Ovary (tissue), 7 donors: ENCODE measurements at regions not wholly inside any gene's neighbourhood (a gene's known extent, or its start where the extent isn't known, plus 50 kb on each side); places are given as distances from the start of the nearest gene placed in this dataset.
"Not testable (repeated sequence)": the region's sequence is repeated elsewhere in the genome, so short reads cannot be mapped to it uniquely, and the experiment has no call there.

Experiments
- DNase-seq, 5 donors: peaks; one replicate each; pipeline ENCODE4 v3.0.0-alpha.2; 2019 to 2020
- H3K27ac ChIP-seq, 2 donors: fragments of 200-600 bp; one replicate each; pipeline versions ENCODE4 v1.5.1 to v1.8.0; 2019 to 2022
- H3K27me3 ChIP-seq: fragments of 200-600 bp; one replicate; pipeline ENCODE4 v1.8.0; 2022
- H3K36me3 ChIP-seq: fragments of 200-600 bp; sonication (generic); one replicate; pipeline ENCODE4 v1.5.1; 2019
- H3K4me1 ChIP-seq: one replicate; pipeline ENCODE4 v1.8.1; 2013; ENCODE audit warnings: mild to moderate bottlenecking, moderate library complexity; ENCODE audit not compliant: insufficient read depth
- H3K4me3 ChIP-seq: fragments of 200-600 bp; sonication (generic); one replicate; pipeline ENCODE4 v1.5.1; 2017
- H3K9me3 ChIP-seq, 2 donors: fragments of 200-600 bp in 1 of 2; sonication (generic) in 1 of 2; one replicate each; pipeline versions ENCODE4 v1.5.1 to v1.8.1; 2013 to 2019; ENCODE audit warnings: mild to moderate bottlenecking in 1 of 2, moderate library complexity in 1 of 2
- CTCF ChIP-seq, 3 donors: fragments of 450-650 bp in 2 of 3; fragments of 200-600 bp in 1 of 3; IDR thresholded peaks; one replicate each; pipeline versions ENCODE4 v1.5.1 to v1.8.0; 2016 to 2022; ENCODE audit warnings: antibody characterized with exemption in 3 of 3, mild to moderate bottlenecking in 1 of 3
- EP300 ChIP-seq: sonication (generic); formaldehyde crosslinking; IDR thresholded peaks from one replicate; pipeline ENCODE4 v1.6.1; 2017; ENCODE audit warnings: antibody characterized with exemption
- POLR2A ChIP-seq: fragments of 450-650 bp; IDR thresholded peaks from one replicate; pipeline ENCODE4 v1.6.1; 2017; ENCODE audit warnings: antibody characterized with exemption, mild to moderate bottlenecking, moderate library complexity
- WGBS, 3 donors: extraction: QIAGEN DNeasy Blood & Tissue Kit in 1 of 3; methylation state at CpG; one replicate each; pipeline versions ENCODE4 v1.1.5 to v1.1.7; 2013 to 2017; 5-methylcytosine and 5-hydroxymethylcytosine counted together
- intact Hi-C, 4 donors: fragments of 100-400 bp; cut with DNase I; formaldehyde crosslinking; loops; one replicate each; pipeline versions ENCODE4 v1.11.0 to v1.15.1; 2022 to 2023
- donor health status: DM: no; HTN: no; CAD: no; lungs with moderate emphysema.
- donor health status: DM: no; HTN: no; CAD: no.
- donor health status: Bipolar disorder and iron deficiency.
- donor health status: DM: no; HTN: no; CAD: no.
- donor health status: DM: yes; HTN: yes; CAD: no.

GRCh38 chr4:33941854-33942253 lies 2302.5 kb downstream of the ARAP2 start:
- intact Hi-C loops: no loop called here
- DNase-seq: no peak
- H3K4me1 ChIP-seq: no peaks in the 10 kb centered on the region
- WGBS, 3 donors: 76 to 88% (median 76%) methylated on average over 1 of the region's 1 CpG
- no peaks in the 10 kb centered on the region for H3K27me3 ChIP-seq
- no peak overlapping the region for H3K27ac ChIP-seq
- TF ChIP-seq POLR2A (no peak), EP300 (no peak), CTCF (IDR thresholded peaks at IDR 0.05) (no peak)
- H3K9me3 ChIP-seq: no peaks in the 10 kb centered on the region
- no peaks in the 10 kb centered on the region for H3K36me3 ChIP-seq
- H3K4me3 ChIP-seq: no peak overlapping the region

DNA sequence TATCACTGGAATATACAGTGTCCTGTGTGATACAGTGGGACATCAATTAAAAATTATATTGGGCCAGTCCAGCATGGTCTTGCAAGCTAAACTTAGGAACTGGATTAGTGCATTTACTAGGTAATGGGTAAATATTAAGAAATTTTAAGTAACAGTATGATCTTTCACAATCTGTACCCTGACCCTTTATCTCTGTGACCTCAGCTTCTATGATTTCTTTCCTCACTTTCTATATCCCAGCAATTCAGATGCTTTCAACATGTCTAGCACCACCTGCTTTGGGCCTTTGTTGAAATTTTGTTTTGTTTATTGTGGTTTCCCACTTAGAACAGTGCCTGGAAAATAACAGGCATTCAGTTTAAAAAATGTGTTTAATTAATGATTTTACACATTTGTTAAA lies 2295.4 kb downstream of the ARAP2 start:
- intact Hi-C loops: no loop called here

GRCh38 chr4:33953848-33954247 lies 2290.5 kb downstream of the ARAP2 start:
- H3K27me3 ChIP-seq, H3K27ac ChIP-seq, H3K4me1 ChIP-seq, intact Hi-C loops, H3K9me3 ChIP-seq, H3K36me3 ChIP-seq, H3K4me3 ChIP-seq, DNase-seq: not testable (repeated sequence)
- WGBS, 3 donors: 94 to 98% (median 95%) methylated on average over 4 of the region's 4 CpGs

More for the DNA sequence above, 2295.4 kb downstream of the ARAP2 start:
- H3K4me3 ChIP-seq: no peak overlapping the region
- TF ChIP-seq EP300 (no peak), POLR2A (no peak), CTCF (IDR thresholded peaks at IDR 0.05) (no peak)
- H3K27me3 ChIP-seq: no peaks in the 10 kb centered on the region
- no peaks in the 10 kb centered on the region for H3K36me3 ChIP-seq
- no peak overlapping the region for H3K27ac ChIP-seq
- no peaks in the 10 kb centered on the region for H3K4me1 ChIP-seq
- no peaks in the 10 kb centered on the region for H3K9me3 ChIP-seq
- DNase-seq: no peak

DNA sequence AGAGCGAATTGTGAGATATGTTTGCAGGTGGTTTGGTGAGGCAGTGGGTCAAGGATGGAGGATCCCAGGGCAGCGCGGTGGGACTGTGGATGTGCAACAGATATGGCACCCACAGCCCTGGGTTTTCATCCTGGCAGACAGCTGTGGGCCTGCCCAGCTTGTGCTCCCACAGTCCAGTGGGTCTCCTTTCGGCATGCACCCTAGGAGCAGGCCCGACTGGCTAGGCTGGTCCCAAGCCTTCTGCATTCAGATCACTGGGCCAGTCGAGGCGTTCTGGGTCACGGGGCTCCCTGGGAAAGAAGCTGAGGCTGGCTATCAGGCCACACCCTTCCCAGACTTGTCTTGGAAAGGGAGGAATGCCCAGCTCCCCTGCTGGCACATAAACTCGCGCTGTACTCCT lies 2289.6 kb downstream of the ARAP2 start:
- TF ChIP-seq POLR2A (no peak), CTCF (IDR thresholded peaks at IDR 0.05) (no peak)
- Histone ChIP-seq H3K27ac (no peak overlapping the region), H3K4me1 (no peaks in the 10 kb centered on the region), H3K4me3 (no peak overlapping the region), H3K36me3 (no peaks in the 10 kb centered on the region), H3K9me3 (no peaks in the 10 kb centered on the region), H3K27me3 (no peaks in the 10 kb centered on the region)
- DNase-seq: no peak
- 91 to 94% (median 91%) methylated on average over 10 of the region's 10 CpGs for WGBS, 3 donors
- intact Hi-C loops: no loop called here

DNA sequence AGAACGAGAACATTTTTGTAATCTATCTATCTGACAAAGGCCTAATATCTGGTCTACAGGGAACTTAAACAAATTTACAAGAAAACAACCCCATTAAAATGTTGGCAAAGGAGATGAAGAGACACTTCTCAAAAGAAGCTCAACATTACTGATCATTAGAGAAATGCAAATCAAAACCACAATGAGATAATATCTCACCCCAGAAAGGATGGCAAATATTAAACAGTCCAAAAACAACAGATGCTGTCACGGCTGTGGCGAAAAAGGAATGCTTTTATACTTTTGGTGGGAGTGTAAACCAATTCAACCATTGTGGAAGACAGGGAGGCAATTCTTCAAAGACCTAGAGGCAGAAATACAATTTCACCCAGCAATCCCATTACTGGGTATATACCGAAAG lies 2284.8 kb downstream of the ARAP2 start:
- Histone ChIP-seq H3K36me3 (no peaks in the 10 kb centered on the region), H3K4me3 (no peak overlapping the region), H3K27ac (no peak overlapping the region), H3K27me3 (no peaks in the 10 kb centered on the region), H3K4me1 (no peaks in the 10 kb centered on the region), H3K9me3 (no peaks in the 10 kb centered on the region)
- 64 to 77% (median 66%) methylated on average over 4 of the region's 4 CpGs for WGBS, 3 donors
- TF ChIP-seq EP300 (no peak), POLR2A (no peak), CTCF (IDR thresholded peaks at IDR 0.05) (no peak)
- intact Hi-C loops: no loop called here
- no peak for DNase-seq
